HG03342 (cell line): ENCODE measurements at regions not wholly inside any gene's neighbourhood (a gene's known extent, or its start where the extent isn't known, plus 50 kb on each side); places are given as distances from the start of the nearest gene placed in this dataset.
"Not testable (repeated sequence)": the region's sequence is repeated elsewhere in the genome, so short reads cannot be mapped to it uniquely, and the experiment has no call there.

Experiments
- ATAC-seq: cut with Tn5 transposase; IDR thresholded peaks from one replicate; pipeline ENCODE4 v1.9.1; 2021; ENCODE audit warnings: mild to moderate bottlenecking, moderate library complexity; ENCODE audit not compliant: unreplicated experiment

GRCh38 chr16:17759451-17760390 is 289.0 kb upstream of the XYLT1 start:
- no peak for ATAC-seq

- ATAC-seq = no peak
Observed at GRCh38 chr16:17757808-17758207, 287.0 kb upstream of the XYLT1 start.

- no peak for ATAC-seq
Observed at GRCh38 chr16:17755158-17755557, 284.4 kb upstream of the XYLT1 start.

GRCh38 chr16:17753434-17753833 is 282.7 kb upstream of the XYLT1 start:
- ATAC-seq = no peak

GRCh38 chr16:17749706-17750105 is 278.9 kb upstream of the XYLT1 start:
- ATAC-seq = no peak

- no peak for ATAC-seq
Observed at GRCh38 chr16:17748044-17748719, 277.4 kb upstream of the XYLT1 start.

- no peak for ATAC-seq
Observed at GRCh38 chr16:17747081-17747756, 276.5 kb upstream of the XYLT1 start.

GRCh38 chr16:17744921-17745572 is 274.3 kb upstream of the XYLT1 start:
- no peak for ATAC-seq

- no peak for ATAC-seq
Observed at GRCh38 chr16:17743578-17743977, 272.8 kb upstream of the XYLT1 start.

- no peak for ATAC-seq
Observed at GRCh38 chr16:17743158-17743557, 272.4 kb upstream of the XYLT1 start.

- not testable (repeated sequence) for ATAC-seq
Observed at GRCh38 chr16:17735099-17735498, 264.3 kb upstream of the XYLT1 start.

GRCh38 chr16:17729820-17730219 is 259.1 kb upstream of the XYLT1 start:
- no peak for ATAC-seq

- no peak for ATAC-seq
Observed at GRCh38 chr16:17728196-17728595, 257.4 kb upstream of the XYLT1 start.

- no peak for ATAC-seq
Observed at GRCh38 chr16:17724242-17724898, 253.6 kb upstream of the XYLT1 start.

GRCh38 chr16:17723531-17724134 is 252.9 kb upstream of the XYLT1 start:
- no peak for ATAC-seq

GRCh38 chr16:17718495-17718894 is 247.7 kb upstream of the XYLT1 start:
- ATAC-seq = no peak

- ATAC-seq = no peak
Observed at GRCh38 chr16:17705847-17706246, 235.1 kb upstream of the XYLT1 start.

GRCh38 chr16:17696616-17697015 is 225.9 kb upstream of the XYLT1 start:
- ATAC-seq = no peak

- no peak for ATAC-seq
Observed at GRCh38 chr16:17692484-17692883, 221.7 kb upstream of the XYLT1 start.

GRCh38 chr16:17691899-17692176 is 221.1 kb upstream of the XYLT1 start:
- ATAC-seq = no peak
